Activated T-cell treated with anti-CD3 and anti-CD28 coated beads, Interleukin-2, amount 50 U/mL, for 4 hours (primary cell): ENCODE measurements at regions not wholly inside any gene's neighbourhood (a gene's known extent, or its start where the extent isn't known, plus 50 kb on each side); places are given as distances from the start of the nearest gene placed in this dataset.
A peak's percentile ranks its signal among the peaks of the same experiment; 100 is the strongest.

Experiments used
- ATAC-seq, 2 donors: fragments of 200-7000 bp; cut with Tn5 transposase; one replicate each; pipeline ENCODE4 v1.10.0; 2021
- DNase-seq: peaks from one replicate; pipeline ENCODE4 v3.0.0-alpha.2; 2020
- H3K27me3 Mint-ChIP-seq: one replicate; pipeline ENCODE4 v1.8.0; 2021; ENCODE audit warnings: low read depth, mixed read lengths
- H3K36me3 Mint-ChIP-seq: one replicate; pipeline ENCODE4 v1.8.0; 2022; ENCODE audit warnings: mixed read lengths; ENCODE audit not compliant: insufficient read depth
- H3K4me1 Mint-ChIP-seq: one replicate; pipeline ENCODE4 v1.8.0; 2021; ENCODE audit warnings: low read depth, mixed read lengths
- H3K4me3 Mint-ChIP-seq: one replicate; pipeline ENCODE4 v1.8.0; 2021; ENCODE audit warnings: mild to moderate bottlenecking, moderate library complexity, mixed read lengths
- H3K9me3 Mint-ChIP-seq: one replicate; pipeline ENCODE4 v1.8.0; 2021; ENCODE audit warnings: mixed read lengths

GRCh38 chr13:34153428-34154180 is 335.7 kb downstream of the RFC3 start:
- no peaks in the 10 kb centered on the region for H3K9me3 Mint-ChIP-seq
- peaks cover 5% of the 10 kb centered on the region for H3K4me1 Mint-ChIP-seq
- ATAC-seq: no peak
- no peak for DNase-seq
- H3K36me3 Mint-ChIP-seq: no peaks in the 10 kb centered on the region
- H3K27me3 Mint-ChIP-seq: peaks cover 1% of the 10 kb centered on the region
- H3K4me3 Mint-ChIP-seq: no peak overlapping the region

DNA sequence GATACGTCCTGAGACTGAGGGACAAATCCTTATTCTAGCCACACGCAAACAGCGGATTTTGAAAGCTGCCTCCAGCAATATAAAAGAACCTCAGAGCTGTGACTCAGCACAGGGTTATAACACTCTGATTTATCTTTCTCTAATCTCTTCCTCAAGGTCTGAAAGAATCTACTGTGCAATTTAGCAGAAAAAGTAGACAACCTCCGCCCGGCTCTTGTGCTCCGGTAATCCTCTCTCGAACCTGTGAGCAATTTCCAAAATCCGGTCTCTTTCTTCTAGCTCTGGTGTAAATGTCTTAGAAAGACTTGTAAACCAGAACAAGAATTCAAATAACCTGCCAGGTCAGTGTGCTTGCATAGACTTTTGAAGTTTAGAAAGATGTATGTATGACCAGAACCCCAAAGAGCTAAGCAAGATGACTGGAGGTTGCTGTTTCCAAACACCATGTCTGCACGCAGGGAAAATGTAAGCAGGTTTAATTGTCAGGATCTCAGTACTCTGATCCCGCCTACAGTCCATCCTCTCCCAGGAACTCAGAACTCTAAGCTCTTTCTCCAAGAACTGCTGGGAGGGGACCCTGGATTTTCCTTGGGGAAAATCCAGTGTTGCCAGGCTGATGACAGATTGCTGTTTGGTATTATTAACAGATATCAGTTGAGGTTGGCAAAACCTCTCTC is 338.1 kb downstream of the RFC3 start:
- Mint-ChIP-seq H3K4me3 (no peak overlapping the region), H3K36me3 (no peaks in the 10 kb centered on the region), H3K9me3 (no peaks in the 10 kb centered on the region), H3K4me1 (peaks cover 5% of the 10 kb centered on the region), H3K27me3 (peaks cover 1% of the 10 kb centered on the region)
- ATAC-seq (peak in 1 of 2 donors; percentile 8), DNase-seq (no peak)

DNA sequence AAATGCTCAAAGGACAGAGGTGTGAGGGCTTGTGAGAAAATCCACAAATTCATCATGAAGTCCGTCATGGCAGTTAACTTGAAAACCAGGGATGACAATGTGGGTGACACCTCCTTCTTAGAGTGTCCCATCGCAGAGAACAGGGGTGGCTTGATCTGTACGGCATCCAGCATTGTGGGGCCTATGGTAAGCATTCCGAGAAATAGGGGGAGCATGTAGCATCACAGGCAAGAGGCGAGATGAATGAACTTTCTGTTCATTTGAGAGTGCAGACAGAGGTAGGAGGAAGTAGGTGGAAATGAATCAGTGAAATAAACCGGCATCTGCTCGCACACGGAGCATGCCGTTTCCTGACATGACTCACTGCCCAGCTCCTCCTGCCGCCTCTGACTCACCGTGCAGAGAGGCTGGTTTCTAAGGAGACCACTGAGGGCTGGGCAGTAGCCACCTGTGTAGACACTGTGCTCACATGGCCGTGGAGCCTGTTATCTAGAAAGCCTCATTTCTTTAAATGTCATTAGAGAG is 339.0 kb downstream of the RFC3 start:
- H3K4me1 Mint-ChIP-seq: peaks cover 5% of the 10 kb centered on the region
- peaks cover 1% of the 10 kb centered on the region for H3K27me3 Mint-ChIP-seq
- DNase-seq (peak; percentile 6), ATAC-seq (peak; percentile 87 to 89)
- no peaks in the 10 kb centered on the region for H3K9me3 Mint-ChIP-seq
- H3K4me3 Mint-ChIP-seq: no peak overlapping the region
- H3K36me3 Mint-ChIP-seq: no peaks in the 10 kb centered on the region

DNA sequence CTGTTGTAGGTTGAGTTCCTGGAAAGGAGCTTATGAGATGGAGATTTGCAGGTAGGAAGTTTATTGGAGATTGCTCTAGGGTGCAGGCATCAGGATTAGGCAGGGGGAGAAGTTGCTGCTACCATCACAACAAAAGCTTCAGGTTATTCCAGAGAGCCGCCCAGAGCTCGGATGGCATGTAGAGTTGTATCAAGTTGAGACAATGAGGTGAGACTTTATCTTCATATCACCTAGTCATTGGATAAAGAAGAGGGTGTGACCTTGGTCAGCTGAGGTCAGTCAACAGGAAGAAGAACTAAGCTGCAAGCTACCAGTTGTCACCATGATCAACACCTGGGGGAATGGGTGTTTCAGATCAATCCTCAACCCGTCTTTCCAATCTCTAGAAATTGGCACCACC is 342.0 kb downstream of the RFC3 start:
- ATAC-seq (no peak), DNase-seq (no peak)
- Mint-ChIP-seq H3K4me1 (peaks cover 5% of the 10 kb centered on the region), H3K9me3 (no peaks in the 10 kb centered on the region), H3K36me3 (no peaks in the 10 kb centered on the region), H3K4me3 (no peak overlapping the region), H3K27me3 (peaks cover 1% of the 10 kb centered on the region)

DNA sequence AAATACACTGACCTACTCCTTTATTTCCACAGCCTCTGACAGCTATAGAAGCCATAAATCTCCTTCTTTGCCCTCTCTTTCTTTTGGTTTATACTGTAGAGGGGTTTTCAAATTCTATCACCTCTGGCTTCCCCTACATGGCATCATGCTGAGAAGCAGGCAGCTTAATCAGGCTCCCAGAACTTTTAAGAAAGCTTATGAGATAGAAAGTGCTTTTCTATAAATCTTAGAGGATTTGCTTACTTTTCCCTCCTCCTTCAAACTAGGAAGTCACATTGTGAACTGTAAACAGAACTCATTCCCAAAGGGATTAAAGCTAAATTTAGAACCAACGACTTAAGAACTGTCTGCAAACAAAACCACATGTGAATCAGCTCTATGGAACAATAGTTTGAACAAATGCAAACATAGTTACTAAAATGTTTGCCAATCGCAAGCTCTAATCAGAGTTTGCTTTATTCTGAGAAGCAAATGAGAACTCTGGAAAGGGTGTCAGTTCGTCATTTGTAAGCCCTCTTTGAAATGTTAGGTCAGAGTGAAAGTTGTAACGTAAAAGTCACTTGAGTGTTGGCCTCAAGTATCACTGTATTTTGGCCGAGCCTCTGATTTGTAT is 344.1 kb downstream of the RFC3 start:
- no peaks in the 10 kb centered on the region for H3K9me3 Mint-ChIP-seq
- ATAC-seq (no peak), DNase-seq (no peak)
- no peaks in the 10 kb centered on the region for H3K36me3 Mint-ChIP-seq
- no peaks in the 10 kb centered on the region for H3K27me3 Mint-ChIP-seq
- H3K4me1 Mint-ChIP-seq: no peaks in the 10 kb centered on the region
- H3K4me3 Mint-ChIP-seq: no peak overlapping the region

DNA sequence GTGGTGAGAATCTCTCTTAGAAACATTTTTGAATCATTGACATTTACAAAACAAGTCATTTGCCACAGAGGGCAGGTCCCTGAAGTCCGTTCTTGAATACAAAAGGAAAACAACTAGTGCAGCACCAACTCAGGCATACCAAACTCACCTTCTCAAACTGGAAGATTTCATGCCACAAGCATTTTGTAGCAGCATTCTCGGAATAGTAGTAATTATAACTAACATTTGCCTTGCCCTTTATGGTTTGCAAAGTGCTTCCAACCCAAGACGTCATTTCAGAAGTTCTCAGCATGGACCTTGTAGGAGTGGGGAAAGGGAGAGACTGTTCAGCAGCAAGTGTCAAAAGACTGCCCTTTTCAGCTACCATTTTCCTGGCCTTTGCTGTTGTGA is 344.6 kb downstream of the RFC3 start:
- Mint-ChIP-seq H3K36me3 (no peaks in the 10 kb centered on the region), H3K27me3 (no peaks in the 10 kb centered on the region), H3K4me1 (no peaks in the 10 kb centered on the region), H3K4me3 (no peak overlapping the region), H3K9me3 (no peaks in the 10 kb centered on the region)
- DNase-seq: no peak
- no peak for ATAC-seq

- ATAC-seq (no peak), DNase-seq (no peak)
- no peaks in the 10 kb centered on the region for H3K9me3 Mint-ChIP-seq
- no peak overlapping the region for H3K4me3 Mint-ChIP-seq
- no peaks in the 10 kb centered on the region for H3K27me3 Mint-ChIP-seq
- no peaks in the 10 kb centered on the region for H3K4me1 Mint-ChIP-seq
- H3K36me3 Mint-ChIP-seq: no peaks in the 10 kb centered on the region
Measured at GRCh38 chr13:34164582-34164981, 346.6 kb downstream of the RFC3 start.

- Mint-ChIP-seq H3K27me3 (no peaks in the 10 kb centered on the region), H3K4me3 (no peak overlapping the region), H3K4me1 (no peaks in the 10 kb centered on the region), H3K9me3 (no peaks in the 10 kb centered on the region), H3K36me3 (no peaks in the 10 kb centered on the region)
- ATAC-seq (no peak), DNase-seq (no peak)
Measured at GRCh38 chr13:34165158-34165557, 347.2 kb downstream of the RFC3 start.

DNA sequence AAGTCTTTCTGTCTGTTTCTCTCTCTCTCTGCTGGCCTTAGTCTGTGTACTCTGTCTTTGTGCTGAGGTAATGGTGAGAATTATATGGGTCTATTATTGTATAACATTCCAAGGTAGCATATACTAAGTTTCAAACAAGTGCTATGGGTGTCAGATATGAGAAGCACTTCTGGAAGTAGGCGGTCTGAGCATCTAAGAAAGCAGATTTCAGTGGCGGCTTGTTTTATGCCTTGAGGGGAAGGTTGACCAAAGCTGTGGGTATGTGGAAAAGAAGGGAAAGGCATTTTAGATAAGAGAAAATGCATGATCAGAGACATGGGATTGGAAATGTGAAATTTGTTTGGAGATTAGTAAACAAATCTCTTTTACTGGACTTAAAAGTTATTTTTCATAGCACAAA is 348.5 kb downstream of the RFC3 start:
- Mint-ChIP-seq H3K4me1 (no peaks in the 10 kb centered on the region), H3K36me3 (no peaks in the 10 kb centered on the region), H3K27me3 (no peaks in the 10 kb centered on the region), H3K4me3 (no peak overlapping the region), H3K9me3 (no peaks in the 10 kb centered on the region)
- DNase-seq: no peak
- no peak for ATAC-seq

GRCh38 chr13:34167347-34167746 is 349.4 kb downstream of the RFC3 start:
- Mint-ChIP-seq H3K36me3 (no peaks in the 10 kb centered on the region), H3K4me1 (no peaks in the 10 kb centered on the region), H3K9me3 (no peaks in the 10 kb centered on the region), H3K27me3 (no peaks in the 10 kb centered on the region), H3K4me3 (no peak overlapping the region)
- DNase-seq: no peak
- no peak for ATAC-seq

DNA sequence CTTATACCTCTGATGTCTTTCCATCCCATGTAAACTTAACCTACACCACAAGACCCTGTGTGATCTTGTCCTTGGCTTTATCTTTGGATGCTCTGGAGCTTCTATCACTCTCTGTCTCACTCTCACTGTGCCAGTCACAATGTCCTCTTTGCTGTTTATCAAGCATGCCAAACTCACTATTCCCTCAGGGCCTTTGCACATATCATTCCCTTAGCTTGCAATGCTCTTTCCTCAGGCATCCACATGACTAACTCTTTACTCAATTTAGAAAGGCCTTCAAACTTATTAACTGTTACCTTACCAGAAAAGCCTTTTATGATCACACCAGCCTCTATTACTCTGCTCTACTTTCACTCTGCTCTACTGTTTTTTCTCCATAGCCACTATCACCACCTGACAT is 354.1 kb downstream of the RFC3 start:
- ATAC-seq (no peak), DNase-seq (no peak)
- H3K36me3 Mint-ChIP-seq: no peaks in the 10 kb centered on the region
- H3K4me3 Mint-ChIP-seq: no peak overlapping the region
- H3K9me3 Mint-ChIP-seq: no peaks in the 10 kb centered on the region
- no peaks in the 10 kb centered on the region for H3K27me3 Mint-ChIP-seq
- no peaks in the 10 kb centered on the region for H3K4me1 Mint-ChIP-seq

- H3K27me3 Mint-ChIP-seq: no peaks in the 10 kb centered on the region
- ATAC-seq (no peak), DNase-seq (no peak)
- H3K36me3 Mint-ChIP-seq: no peaks in the 10 kb centered on the region
- H3K4me3 Mint-ChIP-seq: no peak overlapping the region
- no peaks in the 10 kb centered on the region for H3K4me1 Mint-ChIP-seq
- H3K9me3 Mint-ChIP-seq: no peaks in the 10 kb centered on the region
Measured at GRCh38 chr13:34174671-34175145, 356.8 kb downstream of the RFC3 start.

DNA sequence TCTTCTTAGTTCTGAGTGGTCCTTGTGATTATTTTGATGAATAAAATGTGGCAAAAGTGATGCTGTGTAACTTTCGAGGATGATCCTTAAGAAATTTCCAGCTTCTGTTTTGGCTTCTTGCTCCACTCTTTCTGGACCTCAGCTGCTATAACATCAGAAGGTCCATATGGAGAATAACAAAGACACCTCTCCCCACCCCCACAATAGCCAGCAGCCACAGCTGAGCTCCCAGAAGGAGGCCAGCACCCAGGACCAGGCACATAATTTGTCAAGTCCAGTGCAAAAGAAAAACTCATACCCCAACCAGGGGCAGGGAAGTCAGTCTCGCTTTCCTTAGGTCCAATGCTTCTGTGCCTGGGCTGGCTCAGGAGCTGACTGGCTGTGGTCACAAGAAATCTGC is 357.6 kb downstream of the RFC3 start:
- Mint-ChIP-seq H3K36me3 (no peaks in the 10 kb centered on the region), H3K27me3 (no peaks in the 10 kb centered on the region), H3K4me3 (no peak overlapping the region), H3K9me3 (no peaks in the 10 kb centered on the region), H3K4me1 (no peaks in the 10 kb centered on the region)
- DNase-seq: no peak
- no peak for ATAC-seq

DNA sequence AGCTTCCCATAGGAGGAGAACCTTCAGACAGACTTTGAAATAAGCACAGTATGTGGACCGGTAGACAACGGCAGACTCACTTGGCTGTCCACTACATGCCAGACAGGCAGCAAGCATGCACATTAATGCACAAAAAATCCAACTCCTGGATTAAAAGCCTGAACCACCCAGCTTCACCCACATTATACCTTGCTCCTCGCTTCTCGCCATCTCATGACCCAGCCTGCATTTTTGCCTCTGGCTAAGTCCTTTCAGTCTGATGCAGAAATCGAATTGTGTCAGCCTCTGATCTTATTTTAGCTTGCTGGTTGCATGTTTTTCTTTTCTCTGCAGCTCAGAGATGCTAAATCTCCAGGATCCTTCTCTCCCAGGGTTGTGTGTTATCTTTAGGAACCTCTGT is 358.7 kb downstream of the RFC3 start:
- Mint-ChIP-seq H3K4me3 (no peak overlapping the region), H3K36me3 (no peaks in the 10 kb centered on the region), H3K4me1 (no peaks in the 10 kb centered on the region), H3K9me3 (no peaks in the 10 kb centered on the region), H3K27me3 (no peaks in the 10 kb centered on the region)
- no peak for DNase-seq
- ATAC-seq: no peak

DNA sequence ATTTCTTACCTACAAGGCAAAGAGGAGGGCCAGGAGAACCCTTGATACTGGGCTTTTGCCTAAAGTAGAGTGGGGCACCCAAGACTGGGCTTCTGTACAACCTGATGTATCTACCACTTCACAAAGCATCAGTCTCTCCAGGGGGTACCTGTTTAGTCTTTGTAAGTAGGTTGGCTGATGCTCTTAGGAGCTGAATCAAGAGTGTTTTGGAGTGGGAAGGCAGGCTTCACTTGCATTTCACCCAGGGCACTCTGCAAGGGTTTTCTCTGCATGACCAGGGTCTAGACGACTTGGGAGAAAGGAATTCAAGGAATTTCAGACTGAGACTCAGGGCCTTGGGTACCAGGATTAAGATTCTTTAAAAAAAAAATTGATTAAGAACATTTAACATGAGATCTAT is 361.5 kb downstream of the RFC3 start:
- DNase-seq (no peak), ATAC-seq (no peak)
- Mint-ChIP-seq H3K4me1 (no peaks in the 10 kb centered on the region), H3K27me3 (no peaks in the 10 kb centered on the region), H3K36me3 (no peaks in the 10 kb centered on the region), H3K4me3 (no peak overlapping the region), H3K9me3 (no peaks in the 10 kb centered on the region)
